DLD1 (cell line): ENCODE measurements at regions not wholly inside any gene's neighbourhood (a gene's known extent, or its start where the extent isn't known, plus 50 kb on each side); places are given as distances from the start of the nearest gene placed in this dataset.
"Not testable (repeated sequence)": the region's sequence is repeated elsewhere in the genome, so short reads cannot be mapped to it uniquely, and the experiment has no call there.

Experiments used
- in situ Hi-C: cut with HindIII; loops from 2 replicates; pipeline ENCODE4 v1.10.0; 2017; ENCODE audit warnings: low sequenced_read_pairs

GRCh38 chr7:54343511-54343910, 198.7 kb upstream of the VSTM2A start:
- in situ Hi-C loops = no loop called here

DNA sequence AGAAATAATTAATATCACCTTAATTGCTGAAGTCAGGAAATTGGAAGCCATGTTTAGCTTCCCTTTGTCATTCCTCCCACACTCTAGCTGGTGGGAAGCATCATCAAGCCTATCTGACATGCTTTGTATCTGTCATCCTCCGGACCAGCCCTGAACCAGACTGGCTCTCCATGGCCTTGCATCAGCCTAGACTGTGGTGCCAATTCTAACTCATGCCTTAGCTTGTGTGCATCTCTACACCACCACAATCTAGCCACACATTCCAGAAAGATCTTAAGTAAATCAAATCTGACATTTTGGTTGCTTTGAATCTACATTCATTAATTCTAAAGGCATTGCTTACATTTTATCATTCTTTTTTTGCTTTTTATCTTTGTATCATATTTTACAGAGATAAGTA, 196.4 kb upstream of the VSTM2A start:
- in situ Hi-C loops = no loop called here

GRCh38 chr7:54349229-54349628, 192.9 kb upstream of the VSTM2A start:
- in situ Hi-C loops = no loop called here

DNA sequence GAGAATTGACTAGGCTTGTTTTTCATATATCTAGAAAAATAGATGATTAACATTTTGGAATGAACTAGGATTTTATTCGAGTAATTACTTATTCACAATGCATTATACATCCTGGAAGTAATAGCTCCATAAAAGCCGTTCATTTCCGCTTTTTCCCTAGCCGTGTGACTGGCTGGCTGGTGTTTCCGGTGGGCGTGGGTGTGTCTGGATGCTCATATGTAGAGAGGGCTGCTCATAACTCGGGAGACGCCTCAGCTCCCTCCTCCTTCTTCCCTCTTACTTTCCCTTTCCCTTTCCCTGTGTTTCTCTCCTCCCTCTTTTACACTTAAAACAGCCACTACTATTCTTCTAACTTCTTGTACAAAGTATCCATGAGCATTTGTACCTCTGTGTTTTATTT, 187.7 kb upstream of the VSTM2A start:
- in situ Hi-C loops = no loop called here

DNA sequence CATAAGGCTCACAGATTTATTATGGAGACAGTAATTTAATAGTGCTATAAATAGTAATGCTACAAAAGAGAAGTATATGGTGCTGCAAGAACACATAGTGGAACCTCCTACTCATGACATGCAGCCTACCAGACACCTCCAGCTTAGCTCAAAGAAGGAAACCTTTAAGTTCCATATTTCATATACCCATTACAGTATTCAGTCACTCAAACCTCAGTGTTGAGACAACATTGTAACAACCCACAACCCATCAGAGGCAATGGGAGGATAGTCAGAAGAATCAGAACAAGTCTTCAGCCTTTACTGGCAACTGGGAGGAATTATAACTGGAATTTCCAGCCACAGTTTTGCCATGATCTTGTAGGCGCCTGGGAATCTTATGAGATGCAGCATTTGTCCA, 186.3 kb upstream of the VSTM2A start:
- in situ Hi-C loops = no loop called here

- in situ Hi-C loops = no loop called here
These were observed 181.9 kb upstream of the VSTM2A start for GRCh38 chr7:54360075-54360840.

DNA sequence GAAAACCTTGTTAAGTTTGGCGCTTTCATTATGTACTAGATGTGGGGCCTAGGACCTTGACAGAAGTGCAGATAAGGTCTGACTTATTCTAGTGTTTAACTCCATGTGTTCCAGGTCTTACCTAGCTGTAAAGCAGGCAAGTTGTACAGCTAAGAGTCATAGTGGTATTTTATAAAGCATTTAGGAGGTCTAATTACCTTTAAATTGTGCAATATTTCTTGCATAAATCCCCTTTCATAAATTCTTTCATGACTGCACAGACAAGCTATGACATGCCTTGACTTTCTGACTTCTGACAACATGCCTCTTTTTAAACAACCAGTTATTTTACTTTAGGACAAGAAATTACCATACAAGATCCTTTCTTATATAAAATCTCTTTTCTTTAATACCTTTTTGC, 151.6 kb upstream of the VSTM2A start:
- in situ Hi-C loops = no loop called here

GRCh38 chr7:54392935-54393334, 149.2 kb upstream of the VSTM2A start:
- in situ Hi-C loops = no loop called here

GRCh38 chr7:54394834-54395233, 147.3 kb upstream of the VSTM2A start:
- in situ Hi-C loops = no loop called here

- in situ Hi-C loops = no loop called here
These were observed 144.2 kb upstream of the VSTM2A start for GRCh38 chr7:54397836-54398612.

- in situ Hi-C loops = no loop called here
These were observed 143.3 kb upstream of the VSTM2A start for GRCh38 chr7:54398863-54399262.

DNA sequence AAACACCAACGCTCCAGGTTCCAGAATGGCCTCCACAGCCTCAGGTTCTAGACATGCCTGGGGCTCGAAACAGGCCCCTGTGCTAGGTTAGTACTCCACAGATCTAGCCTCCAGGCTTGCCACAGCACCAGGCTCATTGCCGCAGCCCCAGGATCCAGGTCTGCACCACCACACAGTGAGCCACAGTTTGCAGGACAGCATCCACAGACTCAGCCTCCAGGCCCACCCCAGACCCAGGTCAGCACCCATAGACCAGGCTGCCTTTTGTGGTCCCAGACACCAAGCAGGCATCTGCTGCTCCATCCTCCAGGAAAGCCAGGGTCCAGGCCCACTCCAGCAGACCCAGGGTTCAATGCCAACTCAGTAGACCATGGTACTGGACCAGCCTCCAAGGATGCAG, 132.3 kb upstream of the VSTM2A start:
- in situ Hi-C loops = no loop called here

DNA sequence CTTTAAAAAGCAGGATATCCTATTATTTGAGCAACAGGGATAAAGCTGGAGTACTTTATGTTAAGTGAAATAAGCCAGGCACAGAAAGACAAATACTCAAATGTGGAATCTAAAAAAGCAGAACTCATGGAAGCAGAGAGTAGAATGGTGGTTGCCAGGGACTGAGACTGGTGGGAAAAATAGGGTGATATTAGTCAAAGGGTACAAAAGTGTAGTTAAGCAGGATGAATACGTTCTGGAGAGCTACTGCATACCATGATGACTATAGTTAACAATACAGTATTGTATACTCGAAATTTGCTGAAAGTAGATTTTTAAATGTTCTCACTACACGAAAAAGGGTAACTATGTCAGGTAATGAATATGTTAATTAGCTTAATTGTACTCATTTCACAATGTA, 125.5 kb upstream of the VSTM2A start:
- in situ Hi-C loops = no loop called here

DNA sequence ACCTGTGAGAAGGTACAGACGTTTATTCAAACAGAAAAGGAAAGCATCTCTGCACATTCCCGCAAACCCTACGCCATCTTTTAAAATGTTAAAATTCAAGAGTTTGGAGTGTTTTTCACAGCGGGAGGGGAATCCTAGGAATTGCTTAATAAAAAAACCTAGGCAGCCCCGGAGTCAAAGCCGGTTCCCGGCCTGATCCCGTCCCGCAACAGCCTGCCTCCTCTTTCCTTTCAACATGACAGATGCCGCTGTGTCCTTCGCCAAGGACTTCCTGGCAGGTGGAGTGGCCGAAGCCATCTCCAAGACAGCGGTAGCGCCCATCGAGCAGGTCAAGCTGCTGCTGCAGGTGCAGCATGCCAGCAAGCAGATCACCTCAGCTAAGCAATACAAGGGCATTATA, 123.0 kb upstream of the VSTM2A start:
- in situ Hi-C loops = no loop called here

GRCh38 chr7:54426406-54426805, 115.8 kb upstream of the VSTM2A start:
- in situ Hi-C loops = no loop called here

GRCh38 chr7:54429111-54429510, 113.1 kb upstream of the VSTM2A start:
- in situ Hi-C loops = no loop called here

- in situ Hi-C loops = no loop called here
These were observed 102.8 kb upstream of the VSTM2A start for GRCh38 chr7:54439391-54439790.

GRCh38 chr7:54444046-54444686, 98.0 kb upstream of the VSTM2A start:
- in situ Hi-C loops = not testable (repeated sequence)

- in situ Hi-C loops = loop anchor here (25.0 kb wide), 1 partner anchor 109 kb away; no protein-coding TSS in a partner anchor
These were observed 89.0 kb upstream of the VSTM2A start for GRCh38 chr7:54453168-54453567.

DNA sequence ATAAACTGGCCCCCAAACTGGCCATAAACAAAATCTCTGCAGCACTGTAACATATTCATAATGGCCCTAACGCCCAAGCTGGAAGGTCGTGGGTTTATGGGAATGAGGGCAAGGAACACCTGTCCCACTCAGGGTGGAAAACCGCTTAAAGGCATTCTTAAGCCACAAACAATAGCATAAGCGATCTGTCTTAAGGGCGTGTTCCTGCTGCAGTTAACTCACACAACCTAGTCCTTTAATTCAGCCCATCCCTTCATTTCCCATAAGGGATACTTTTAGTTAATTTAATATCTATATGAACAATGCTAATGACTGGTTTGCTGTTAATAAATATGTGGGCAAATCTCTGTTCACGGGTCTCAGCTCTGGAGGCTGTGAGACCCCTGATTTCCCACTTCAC, 87.5 kb upstream of the VSTM2A start:
- in situ Hi-C loops = loop anchor here (25.0 kb wide), 1 partner anchor 108 kb away; no protein-coding TSS in a partner anchor

DNA sequence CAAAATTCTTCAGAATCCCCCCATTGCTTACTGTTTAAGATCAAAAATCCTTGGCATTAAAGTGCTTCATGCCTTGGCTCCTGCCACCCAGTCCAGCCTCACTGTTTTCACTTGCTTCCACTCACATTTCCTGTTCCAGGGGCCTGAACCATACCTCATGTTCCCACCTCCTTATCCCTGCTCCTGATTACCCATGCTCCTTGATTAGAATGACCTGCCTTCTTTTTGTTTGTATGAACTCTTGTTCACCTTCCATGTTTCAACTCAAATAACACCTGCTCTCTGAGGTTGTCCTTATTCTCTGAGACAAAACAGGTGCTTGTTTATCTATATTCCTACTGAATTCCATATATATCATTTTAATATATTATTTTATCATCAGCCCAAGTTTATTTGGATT, 77.1 kb upstream of the VSTM2A start:
- in situ Hi-C loops = loop anchor here (25.0 kb wide), 1 partner anchor 97 kb away; no protein-coding TSS in a partner anchor

GRCh38 chr7:54469740-54470139, 72.4 kb upstream of the VSTM2A start:
- in situ Hi-C loops = loop anchor here (25.0 kb wide), 1 partner anchor 93 kb away; no protein-coding TSS in a partner anchor
